ENCODE measurements at regions not wholly inside any gene's neighbourhood (a gene's known extent, or its start where the extent isn't known, plus 50 kb on each side); places are given as distances from the start of the nearest gene placed in this dataset.
"Not testable (repeated sequence)": the region's sequence is repeated elsewhere in the genome, so short reads cannot be mapped to it uniquely, and the experiment has no call there.

- not testable (repeated sequence) for H3K9me3 ChIP-seq (replicated peaks in 1 of 2; ENCODE audit: control insufficient read depth in 2 of 2, insufficient read depth in 1 of 2, low read depth in 1 of 2, low read length in 2 of 2); H2BK15ac ChIP-seq (ENCODE audit: low read length); H3K9ac ChIP-seq (ENCODE audit: low read depth, low read length, poor library complexity); H3K36me3 ChIP-seq (replicated peaks in 1 of 2; ENCODE audit: control insufficient read depth in 2 of 2, insufficient read depth in 2 of 2, low read length in 2 of 2); DNase-seq (ENCODE audit: low spot score); H4K8ac ChIP-seq (ENCODE audit: low read depth, low read length); H3K23ac ChIP-seq (ENCODE audit: low read depth, low read length, poor library complexity); H3K4me2 ChIP-seq (ENCODE audit: insufficient read depth, low read length, poor library complexity, severe bottlenecking); H4K91ac ChIP-seq (ENCODE audit: low read depth, low read length, poor library complexity); H3K14ac ChIP-seq (ENCODE audit: low read length); H3K4me1 ChIP-seq (ENCODE audit: control insufficient read depth in 2 of 2, insufficient read depth in 1 of 2, low read depth in 1 of 2, low read length in 2 of 2); H3K27me3 ChIP-seq (ENCODE audit: control insufficient read depth in 3 of 3, insufficient read depth in 3 of 3, low read depth in 1 of 3, low read length in 3 of 3); H3K79me1 ChIP-seq (ENCODE audit: low read depth, low read length); H3K4ac ChIP-seq (ENCODE audit: low read length); H3K18ac ChIP-seq (ENCODE audit: low read length); H2BK5ac ChIP-seq (ENCODE audit: low read length); H2AK5ac ChIP-seq (ENCODE audit: low read depth, low read length); H2BK120ac ChIP-seq (ENCODE audit: low read depth, low read length); H2AFZ ChIP-seq (ENCODE audit: low read length); H2BK12ac ChIP-seq (ENCODE audit: low read length); H3K27ac ChIP-seq (replicated peaks; ENCODE audit: low read length); H3K4me3 ChIP-seq (ENCODE audit: low read length in 2 of 2)
- no CpG with 5 or more reads among the region's 21 CpGs for WGBS, 2 donors (ENCODE audit: extremely low coverage in 2 of 2, insufficient read length in 2 of 2, insufficient replicate concordance in 1 of 2)
These were observed 107.3 kb upstream of the COX7C start for GRCh38 chr5:86510330-86510915.

DNA sequence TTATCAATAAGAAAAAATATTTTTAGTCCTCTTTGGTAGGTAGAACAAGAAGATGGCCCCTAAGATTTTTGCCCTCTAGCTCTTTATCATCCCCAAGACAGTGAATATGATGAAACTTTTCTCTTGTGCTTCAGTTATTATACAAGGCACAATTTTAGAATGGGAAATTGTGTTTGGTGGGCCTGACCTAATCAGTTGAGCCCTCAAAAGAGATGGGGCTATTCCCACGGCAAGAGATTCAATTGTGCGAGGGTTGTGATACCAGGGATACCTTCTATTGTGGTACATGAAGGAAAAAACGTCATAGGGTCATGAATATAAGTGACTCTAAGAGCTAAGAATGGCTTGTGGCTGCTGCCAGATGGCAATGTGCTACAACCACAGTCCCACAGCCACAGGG lies 94.0 kb upstream of the COX7C start:
- Histone ChIP-seq H4K8ac (ENCODE audit: low read depth, low read length) (no peak overlapping the region), H4K91ac (ENCODE audit: low read depth, low read length, poor library complexity) (no peak overlapping the region), H3K79me1 (ENCODE audit: low read depth, low read length) (no peaks in the 10 kb centered on the region), H3K14ac (ENCODE audit: low read length) (no peak overlapping the region), H3K4me1 (ENCODE audit: control insufficient read depth in 2 of 2, insufficient read depth in 1 of 2, low read depth in 1 of 2, low read length in 2 of 2) (no peaks in the 10 kb centered on the region), H2BK120ac (ENCODE audit: low read depth, low read length) (no peak overlapping the region), H2BK5ac (ENCODE audit: low read length) (no peak overlapping the region), H3K9ac (ENCODE audit: low read depth, low read length, poor library complexity) (no peak overlapping the region), H3K27me3 (ENCODE audit: control insufficient read depth in 3 of 3, insufficient read depth in 3 of 3, low read depth in 1 of 3, low read length in 3 of 3) (no peaks in the 10 kb centered on the region), H3K9me3 (replicated peaks in 1 of 2; ENCODE audit: control insufficient read depth in 2 of 2, insufficient read depth in 1 of 2, low read depth in 1 of 2, low read length in 2 of 2) (no peaks in the 10 kb centered on the region), H3K18ac (ENCODE audit: low read length) (no peak overlapping the region), H2AK5ac (ENCODE audit: low read depth, low read length) (no peak overlapping the region), H3K36me3 (replicated peaks in 1 of 2; ENCODE audit: control insufficient read depth in 2 of 2, insufficient read depth in 2 of 2, low read length in 2 of 2) (no peaks in the 10 kb centered on the region), H3K4me3 (ENCODE audit: low read length in 2 of 2) (no peak overlapping the region), H3K4me2 (ENCODE audit: insufficient read depth, low read length, poor library complexity, severe bottlenecking) (no peak overlapping the region), H2BK15ac (ENCODE audit: low read length) (no peak overlapping the region), H3K27ac (replicated peaks; ENCODE audit: low read length) (no peak overlapping the region), H3K4ac (ENCODE audit: low read length) (no peak overlapping the region), H2BK12ac (ENCODE audit: low read length) (no peak overlapping the region), H2AFZ (ENCODE audit: low read length) (no peak overlapping the region), H3K23ac (ENCODE audit: low read depth, low read length, poor library complexity) (no peak overlapping the region)
- no CpG with 5 or more reads among the region's 3 CpGs for WGBS, 2 donors (ENCODE audit: extremely low coverage in 2 of 2, insufficient read length in 2 of 2, insufficient replicate concordance in 1 of 2)
- no peak for DNase-seq (ENCODE audit: low spot score)

DNA sequence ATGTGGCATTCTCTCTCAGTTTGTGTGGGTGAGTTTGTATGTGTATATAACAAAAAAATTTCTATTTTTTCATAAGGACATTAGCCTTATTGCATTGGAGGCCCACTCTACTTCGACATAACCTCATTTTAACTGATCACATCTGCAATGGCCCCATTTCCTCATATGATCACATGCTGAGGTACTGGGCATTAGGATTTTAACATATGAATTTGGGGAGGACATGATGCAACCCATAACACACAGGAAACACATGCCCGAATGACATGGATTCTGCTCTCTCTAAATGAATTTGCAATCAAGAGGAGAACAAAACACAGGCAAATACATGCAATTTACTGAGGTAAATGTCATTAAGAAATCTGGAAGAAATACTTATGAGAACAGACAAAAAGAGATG lies 92.1 kb upstream of the COX7C start:
- no peaks in the 10 kb centered on the region for H3K4me1 ChIP-seq (ENCODE audit: control insufficient read depth in 2 of 2, insufficient read depth in 1 of 2, low read depth in 1 of 2, low read length in 2 of 2)
- no peak overlapping the region for H3K4me3 ChIP-seq (ENCODE audit: low read length in 2 of 2)
- no peak overlapping the region for H2BK5ac ChIP-seq (ENCODE audit: low read length)
- no peak overlapping the region for H3K9ac ChIP-seq (ENCODE audit: low read depth, low read length, poor library complexity)
- no peak overlapping the region for H3K27ac ChIP-seq (replicated peaks; ENCODE audit: low read length)
- H4K91ac ChIP-seq (ENCODE audit: low read depth, low read length, poor library complexity), result no peak overlapping the region
- no CpG with 5 or more reads among the region's 2 CpGs for WGBS, 2 donors (ENCODE audit: extremely low coverage in 2 of 2, insufficient read length in 2 of 2, insufficient replicate concordance in 1 of 2)
- no peaks in the 10 kb centered on the region for H3K27me3 ChIP-seq (ENCODE audit: control insufficient read depth in 3 of 3, insufficient read depth in 3 of 3, low read depth in 1 of 3, low read length in 3 of 3)
- H2AFZ ChIP-seq (ENCODE audit: low read length), result no peak overlapping the region
- H3K4ac ChIP-seq (ENCODE audit: low read length), result no peak overlapping the region
- H2BK120ac ChIP-seq (ENCODE audit: low read depth, low read length), result no peak overlapping the region
- H3K79me1 ChIP-seq (ENCODE audit: low read depth, low read length), result no peaks in the 10 kb centered on the region
- H3K14ac ChIP-seq (ENCODE audit: low read length), result no peak overlapping the region
- H3K23ac ChIP-seq (ENCODE audit: low read depth, low read length, poor library complexity), result no peak overlapping the region
- no peak overlapping the region for H3K18ac ChIP-seq (ENCODE audit: low read length)
- no peak overlapping the region for H2AK5ac ChIP-seq (ENCODE audit: low read depth, low read length)
- no peak overlapping the region for H4K8ac ChIP-seq (ENCODE audit: low read depth, low read length)
- no peak overlapping the region for H3K4me2 ChIP-seq (ENCODE audit: insufficient read depth, low read length, poor library complexity, severe bottlenecking)
- H2BK15ac ChIP-seq (ENCODE audit: low read length), result no peak overlapping the region
- no peak for DNase-seq (ENCODE audit: low spot score)
- H3K36me3 ChIP-seq (replicated peaks in 1 of 2; ENCODE audit: control insufficient read depth in 2 of 2, insufficient read depth in 2 of 2, low read length in 2 of 2), result no peaks in the 10 kb centered on the region
- no peaks in the 10 kb centered on the region for H3K9me3 ChIP-seq (replicated peaks in 1 of 2; ENCODE audit: control insufficient read depth in 2 of 2, insufficient read depth in 1 of 2, low read depth in 1 of 2, low read length in 2 of 2)
- H2BK12ac ChIP-seq (ENCODE audit: low read length), result no peak overlapping the region

DNA sequence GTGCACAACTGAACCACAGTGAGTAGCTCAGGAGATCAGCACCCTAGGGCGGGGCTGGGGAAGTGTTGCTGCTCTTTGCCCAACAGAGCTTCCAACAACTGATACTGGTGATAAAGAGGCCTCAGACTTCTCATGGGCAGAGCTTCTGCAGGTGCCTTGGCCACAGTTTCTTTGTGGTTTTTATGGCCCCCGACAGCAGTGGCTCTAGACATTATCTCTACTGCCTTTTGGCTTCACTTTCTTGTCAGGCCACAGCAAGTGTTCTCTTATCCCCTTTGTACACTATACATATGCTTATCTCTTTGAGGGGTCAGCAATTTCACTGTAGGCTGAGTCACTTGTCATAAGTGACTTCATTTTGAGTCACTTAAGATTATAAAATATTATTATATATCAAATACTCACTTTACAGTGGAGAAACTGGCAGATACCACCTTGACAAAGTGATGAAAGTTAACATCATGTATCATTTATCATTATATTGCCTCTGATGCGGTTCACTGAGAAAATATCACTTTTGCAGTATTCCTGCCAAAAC lies 90.9 kb upstream of the COX7C start:
- H2BK120ac ChIP-seq (ENCODE audit: low read depth, low read length), result no peak overlapping the region
- no peak overlapping the region for H3K4ac ChIP-seq (ENCODE audit: low read length)
- no peak overlapping the region for H2BK12ac ChIP-seq (ENCODE audit: low read length)
- H4K91ac ChIP-seq (ENCODE audit: low read depth, low read length, poor library complexity), result no peak overlapping the region
- H2BK15ac ChIP-seq (ENCODE audit: low read length), result no peak overlapping the region
- no peak overlapping the region for H2BK5ac ChIP-seq (ENCODE audit: low read length)
- H3K9ac ChIP-seq (ENCODE audit: low read depth, low read length, poor library complexity), result no peak overlapping the region
- no peaks in the 10 kb centered on the region for H3K36me3 ChIP-seq (replicated peaks in 1 of 2; ENCODE audit: control insufficient read depth in 2 of 2, insufficient read depth in 2 of 2, low read length in 2 of 2)
- H4K8ac ChIP-seq (ENCODE audit: low read depth, low read length), result no peak overlapping the region
- H3K79me1 ChIP-seq (ENCODE audit: low read depth, low read length), result no peaks in the 10 kb centered on the region
- H2AK5ac ChIP-seq (ENCODE audit: low read depth, low read length), result no peak overlapping the region
- no peak for DNase-seq (ENCODE audit: low spot score)
- H3K9me3 ChIP-seq (replicated peaks in 1 of 2; ENCODE audit: control insufficient read depth in 2 of 2, insufficient read depth in 1 of 2, low read depth in 1 of 2, low read length in 2 of 2), result no peaks in the 10 kb centered on the region
- no peak overlapping the region for H3K4me2 ChIP-seq (ENCODE audit: insufficient read depth, low read length, poor library complexity, severe bottlenecking)
- no peak overlapping the region for H3K27ac ChIP-seq (replicated peaks; ENCODE audit: low read length)
- H2AFZ ChIP-seq (ENCODE audit: low read length), result no peak overlapping the region
- no peak overlapping the region for H3K18ac ChIP-seq (ENCODE audit: low read length)
- H3K27me3 ChIP-seq (ENCODE audit: control insufficient read depth in 3 of 3, insufficient read depth in 3 of 3, low read depth in 1 of 3, low read length in 3 of 3), result no peaks in the 10 kb centered on the region
- no peak overlapping the region for H3K14ac ChIP-seq (ENCODE audit: low read length)
- no peaks in the 10 kb centered on the region for H3K4me1 ChIP-seq (ENCODE audit: control insufficient read depth in 2 of 2, insufficient read depth in 1 of 2, low read depth in 1 of 2, low read length in 2 of 2)
- H3K4me3 ChIP-seq (ENCODE audit: low read length in 2 of 2), result no peak overlapping the region
- no CpG with 5 or more reads among the region's 3 CpGs for WGBS, 2 donors (ENCODE audit: extremely low coverage in 2 of 2, insufficient read length in 2 of 2, insufficient replicate concordance in 1 of 2)
- no peak overlapping the region for H3K23ac ChIP-seq (ENCODE audit: low read depth, low read length, poor library complexity)

Data from neuronal stem cell (in vitro differentiated cells).